Activated naive CD4-positive, alpha-beta T cell treated with Interleukin-2 at 50 U/mL for 16 hours (primary cell): ENCODE measurements at regions not wholly inside any gene's neighbourhood (a gene's known extent, or its start where the extent isn't known, plus 50 kb on each side); places are given as distances from the start of the nearest gene placed in this dataset.

Experiments used
- DNase-seq: peaks from one replicate; pipeline ENCODE4 v3.0.0-alpha.2; 2020

DNA sequence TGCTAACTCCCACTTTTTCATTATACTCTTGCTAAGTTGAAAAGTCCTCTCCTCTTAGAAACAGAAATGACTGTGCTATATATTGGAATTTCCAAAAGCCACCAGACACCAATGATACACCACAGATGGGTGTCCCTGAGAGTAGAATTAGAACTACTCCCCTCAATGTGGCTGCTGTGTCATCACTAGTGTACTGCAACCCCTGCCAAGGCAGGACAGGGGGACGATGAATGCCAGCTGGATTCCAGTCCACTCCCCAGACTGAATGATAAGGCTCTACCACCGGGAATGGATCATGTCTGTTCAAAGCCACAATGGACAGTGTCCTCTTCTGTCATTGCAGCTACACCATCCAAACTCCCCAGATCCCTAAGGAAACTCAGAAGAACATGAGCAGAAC is 69.7 kb upstream of the EDNRB start:
- DNase-seq: no peak

DNA sequence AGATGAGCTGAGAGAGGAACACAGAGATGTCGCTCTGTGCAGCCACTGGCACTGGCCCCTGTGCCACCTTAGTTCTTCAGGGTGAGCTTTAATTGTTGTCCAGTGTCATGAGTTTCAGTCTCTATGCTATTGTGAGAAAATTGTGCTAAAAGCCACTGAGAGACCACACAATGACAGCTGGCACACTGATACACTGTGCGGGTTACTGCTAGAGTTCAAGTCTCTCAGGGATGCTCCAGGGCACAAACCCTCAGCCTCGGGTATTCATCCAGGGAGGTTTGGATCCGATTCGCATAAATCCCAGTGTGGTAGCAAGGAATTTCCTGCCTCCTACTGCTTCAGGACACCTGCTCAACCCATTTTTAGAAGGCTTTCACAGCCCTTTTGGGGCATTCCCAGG is 68.1 kb upstream of the EDNRB start:
- no peak for DNase-seq

DNA sequence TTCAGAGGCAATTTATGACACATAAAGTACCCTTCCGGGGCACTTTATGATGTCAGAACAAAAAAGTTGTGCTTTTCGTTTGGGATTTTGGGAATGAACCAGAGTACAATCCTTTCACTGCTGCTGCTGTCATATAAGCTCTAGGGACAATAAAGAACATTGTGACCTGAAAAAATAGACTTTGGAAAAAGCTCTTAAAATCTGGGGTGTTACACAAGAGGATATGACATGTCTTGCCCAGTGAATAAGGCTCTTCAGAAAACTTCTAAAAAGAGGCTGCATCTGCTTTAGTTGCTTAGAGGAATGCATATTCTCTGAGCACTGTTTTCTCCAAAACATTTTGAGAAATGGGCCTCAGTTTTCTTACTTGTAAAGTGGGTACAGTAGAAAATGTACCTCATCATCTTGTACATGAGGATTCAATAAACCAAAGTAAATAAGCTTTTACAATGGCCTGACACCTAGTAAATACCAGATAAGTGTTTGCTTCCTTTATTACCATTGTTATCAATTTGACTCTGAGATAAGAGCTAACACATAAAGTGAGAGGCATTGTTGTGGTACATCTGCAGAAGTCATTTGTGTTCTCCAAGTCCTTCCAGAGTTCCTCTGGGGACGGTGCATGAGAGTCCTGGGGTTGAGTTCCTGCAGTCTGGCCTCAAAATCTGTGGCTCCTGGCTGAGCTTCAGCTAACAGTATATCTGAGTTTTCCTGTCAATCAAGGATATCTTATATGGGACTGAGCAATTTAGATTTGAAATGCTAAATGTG is 67.4 kb upstream of the EDNRB start:
- no peak for DNase-seq

DNA sequence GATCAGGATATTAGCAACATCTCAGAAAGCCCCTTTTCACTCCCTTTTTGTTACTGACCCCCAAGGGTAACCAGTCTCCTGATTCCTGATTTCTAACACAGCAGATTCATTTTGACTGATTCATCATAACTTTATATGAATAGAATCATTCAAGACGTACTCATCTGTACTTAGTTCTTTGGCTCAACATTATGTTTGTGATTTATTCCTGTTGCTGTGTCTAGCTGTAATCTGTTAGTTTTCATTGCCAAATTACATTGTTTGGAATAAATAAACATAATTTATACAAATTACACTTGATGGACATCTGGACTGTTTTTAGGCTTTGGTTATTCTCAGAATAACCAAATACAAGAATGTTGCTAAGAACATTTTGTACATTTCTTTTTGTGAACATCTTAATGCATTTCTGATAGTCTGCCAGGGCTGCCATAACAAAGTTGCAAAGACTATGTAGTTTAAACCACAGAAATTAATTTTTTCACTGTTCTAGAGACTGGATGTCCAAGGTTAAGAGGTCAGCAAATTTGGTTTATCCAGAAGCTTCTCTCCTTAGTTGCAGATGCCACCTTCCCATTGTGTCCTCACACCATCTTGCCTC is 62.8 kb upstream of the EDNRB start:
- no peak for DNase-seq

DNA sequence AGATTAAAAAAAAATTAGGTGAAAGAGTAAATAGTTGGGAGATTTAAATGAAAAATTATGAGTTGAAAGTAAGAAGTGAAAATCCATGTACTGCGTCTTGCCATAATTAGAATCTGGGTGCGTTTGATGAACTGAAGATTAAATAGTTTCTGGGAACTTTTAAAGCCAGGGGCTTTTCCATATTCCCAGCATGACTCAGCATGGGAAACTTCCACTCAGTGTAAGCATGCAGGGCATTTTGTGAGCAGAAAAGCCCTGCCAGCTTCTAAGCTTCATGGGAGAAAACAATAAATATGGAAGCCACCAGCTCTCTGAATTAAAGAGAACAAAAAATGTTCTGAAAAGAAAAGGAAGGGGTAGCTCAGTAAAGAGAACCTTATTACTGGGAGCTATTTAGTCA is 62.0 kb upstream of the EDNRB start:
- no peak for DNase-seq

DNA sequence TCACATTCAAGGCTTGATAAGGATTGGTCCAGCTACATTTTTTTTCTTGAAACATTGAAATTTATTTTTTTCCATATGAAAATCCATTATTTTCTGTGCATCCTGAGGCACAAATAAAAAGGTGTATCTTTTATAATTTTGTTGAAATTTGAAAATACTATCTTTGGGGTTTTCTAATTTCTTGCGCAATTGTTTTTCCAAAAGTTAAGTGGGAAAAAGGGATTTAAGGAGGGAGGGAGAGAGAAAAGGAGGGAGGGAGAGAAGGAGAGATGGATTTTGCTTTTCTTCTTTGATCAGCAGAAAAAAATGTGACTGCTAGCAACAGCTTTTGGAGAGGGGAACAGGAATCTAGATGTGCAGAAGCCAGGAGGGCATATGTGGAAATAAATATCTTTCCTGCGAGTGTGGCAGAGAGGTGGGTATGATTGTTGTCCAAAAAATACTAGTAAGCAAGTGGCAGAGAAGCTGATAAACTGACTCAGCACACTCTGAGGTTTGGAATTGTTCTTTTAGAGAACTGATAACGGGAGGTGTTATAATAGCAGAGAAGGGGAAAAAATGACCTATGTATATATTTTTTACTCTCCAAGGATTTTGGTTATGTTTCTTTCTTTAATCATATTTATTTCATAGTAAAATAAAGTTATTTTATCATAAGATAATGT is 61.2 kb upstream of the EDNRB start:
- no peak for DNase-seq

DNA sequence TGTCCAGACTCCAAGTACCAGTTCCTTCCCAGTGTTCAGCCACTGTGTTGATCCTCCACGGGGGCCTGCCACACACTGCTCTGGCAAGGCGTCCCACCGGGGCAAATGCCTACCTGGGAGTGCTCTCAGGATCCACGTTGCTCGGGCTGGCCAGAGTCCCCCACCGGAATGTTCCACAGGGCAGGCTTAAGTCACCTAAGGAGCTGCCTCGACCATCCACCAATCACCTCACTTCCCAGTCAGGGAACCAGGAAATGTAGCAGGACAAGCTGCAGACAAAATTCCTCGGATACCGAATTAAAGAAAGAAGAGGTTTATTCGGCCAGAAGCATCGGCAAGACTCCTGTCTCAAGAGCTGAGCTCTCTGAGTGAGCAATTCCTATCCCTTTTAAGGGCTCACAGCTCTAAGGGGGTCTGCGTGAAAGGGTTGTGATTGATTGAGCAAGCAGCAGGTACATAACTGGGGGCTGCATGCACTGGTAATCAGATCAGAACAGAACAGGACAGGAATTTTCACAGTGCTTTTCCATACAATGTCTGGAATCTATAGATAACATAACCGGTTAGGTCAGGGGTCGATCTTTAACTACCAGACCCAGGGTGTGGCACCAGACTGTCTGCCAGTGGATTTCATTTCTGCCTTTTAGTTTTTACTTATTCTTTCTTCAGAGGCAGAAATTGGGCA is 56.9 kb upstream of the EDNRB start:
- no peak for DNase-seq

DNA sequence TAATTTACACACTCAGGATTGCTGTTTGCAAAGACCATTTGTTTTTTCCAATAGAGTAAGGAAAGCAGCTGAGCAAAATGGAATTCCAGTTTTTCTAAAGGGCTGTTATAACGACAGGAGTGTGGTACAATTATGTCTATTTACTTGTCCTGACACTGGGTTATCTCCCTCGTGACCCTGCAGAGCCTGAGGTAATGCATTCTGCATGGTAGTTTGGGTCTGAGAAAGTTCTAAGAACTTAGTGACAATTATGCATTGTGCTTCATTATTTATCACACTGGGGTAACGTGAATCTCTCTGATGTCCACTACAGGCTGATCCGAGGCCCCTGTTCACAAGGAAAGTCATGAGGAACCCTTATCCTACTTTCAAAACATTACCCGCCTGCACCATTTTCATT is 50.7 kb upstream of the EDNRB start:
- no peak for DNase-seq
